GM12892 (cell line): ENCODE measurements at regions not wholly inside any gene's neighbourhood (a gene's known extent, or its start where the extent isn't known, plus 50 kb on each side); places are given as distances from the start of the nearest gene placed in this dataset.

ENCODE experiments used
- DNase-seq: peaks from one replicate; pipeline ENCODE4 v3.0.0; 2011; ENCODE audit not compliant: insufficient read length
- FAIRE-seq: peaks from 2 replicates; lab custom pipeline; 2011; peaks lifted over from hg19 to GRCh38; lab: Jason Lieb, UNC
- POLR2A ChIP-seq: IDR thresholded peaks from 2 replicates; pipeline ENCODE4 v1.6.1; 2011; ENCODE audit warnings: low read depth, low read length, control low read depth
- POLR2AphosphoS5 ChIP-seq: IDR thresholded peaks from 2 replicates; pipeline ENCODE4 v1.6.1; 2011; ENCODE audit warnings: low read depth, low read length, control low read depth
- TAF1 ChIP-seq: IDR thresholded peaks from 2 replicates; pipeline ENCODE4 v1.6.1; 2011; ENCODE audit warnings: low read depth, mild to moderate bottlenecking, control low read depth, low read length, borderline replicate concordance

DNA sequence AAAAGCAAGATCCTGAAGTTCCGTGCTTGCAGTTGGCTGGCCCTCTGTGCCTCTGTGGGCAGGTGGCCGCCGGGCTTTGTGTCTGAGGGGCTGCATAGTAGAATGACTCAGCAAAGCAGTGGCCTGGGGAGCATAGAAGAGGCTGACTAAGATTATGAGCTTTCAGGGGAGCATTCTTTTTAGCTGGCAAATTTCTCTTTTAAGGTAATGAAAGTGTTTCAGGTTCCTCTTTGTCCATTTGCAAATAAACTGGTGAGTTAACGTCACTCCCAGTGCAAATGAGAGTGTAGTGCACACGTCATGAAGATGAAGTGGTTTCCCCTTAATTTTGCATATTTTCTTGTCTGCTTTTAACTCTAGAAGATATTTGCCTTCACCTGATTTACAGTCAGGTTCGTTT, 98.6 kb downstream of the BCL2L11 start:
- DNase-seq = no peak
- FAIRE-seq = peak; percentile 86
- no peak for TF ChIP-seq TAF1
- no peak for TF ChIP-seq POLR2A
- TF ChIP-seq POLR2AphosphoS5 = no peak

- FAIRE-seq = no peak
- DNase-seq = no peak
- TF ChIP-seq POLR2AphosphoS5 = no peak
Measured at GRCh38 chr2:111219734-111220505, 99.2 kb downstream of the BCL2L11 start.

DNA sequence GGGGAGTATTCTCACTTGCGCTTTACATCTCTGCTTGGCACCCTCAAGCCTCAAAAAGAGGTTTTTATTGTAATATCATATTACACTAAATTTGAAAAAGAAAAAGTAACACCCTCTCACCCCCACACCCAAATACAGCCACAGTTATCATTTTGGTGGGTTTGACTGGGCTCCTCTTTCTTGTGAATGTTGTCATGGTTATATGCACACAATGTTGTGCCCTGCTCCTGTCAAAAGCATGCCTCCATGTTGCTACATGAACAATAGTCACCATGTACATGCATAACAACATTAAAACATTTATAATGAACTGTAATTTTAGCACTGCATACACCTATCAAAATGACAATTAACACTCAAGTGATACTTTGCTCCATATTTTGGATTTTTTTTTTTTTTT, 100.2 kb downstream of the BCL2L11 start:
- TF ChIP-seq POLR2AphosphoS5 (no peak), POLR2A (no peak), TAF1 (no peak)
- no peak for FAIRE-seq
- no peak for DNase-seq

DNA sequence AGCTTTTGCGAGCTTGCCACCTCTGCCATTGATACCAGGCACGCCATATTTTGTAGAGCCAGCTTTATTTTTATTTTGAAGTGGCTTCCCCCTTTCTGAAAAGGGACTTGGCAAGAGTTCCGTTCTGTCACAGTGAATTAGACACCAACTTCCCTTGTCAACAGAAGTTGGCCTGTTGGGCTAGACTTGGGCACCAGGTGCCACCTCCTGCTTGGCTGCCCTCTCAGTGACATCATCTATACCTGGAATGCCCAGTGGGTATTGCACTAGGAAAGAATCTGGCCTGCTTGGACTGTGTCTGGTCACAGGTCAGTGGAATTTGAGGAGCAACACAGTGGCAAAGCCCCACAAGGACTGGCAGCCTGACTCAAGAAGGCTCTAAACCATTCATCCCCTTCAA, 101.0 kb downstream of the BCL2L11 start:
- DNase-seq = no peak
- no peak for FAIRE-seq
- TF ChIP-seq TAF1 = no peak
- TF ChIP-seq POLR2A = no peak
- TF ChIP-seq POLR2AphosphoS5 = no peak

DNA sequence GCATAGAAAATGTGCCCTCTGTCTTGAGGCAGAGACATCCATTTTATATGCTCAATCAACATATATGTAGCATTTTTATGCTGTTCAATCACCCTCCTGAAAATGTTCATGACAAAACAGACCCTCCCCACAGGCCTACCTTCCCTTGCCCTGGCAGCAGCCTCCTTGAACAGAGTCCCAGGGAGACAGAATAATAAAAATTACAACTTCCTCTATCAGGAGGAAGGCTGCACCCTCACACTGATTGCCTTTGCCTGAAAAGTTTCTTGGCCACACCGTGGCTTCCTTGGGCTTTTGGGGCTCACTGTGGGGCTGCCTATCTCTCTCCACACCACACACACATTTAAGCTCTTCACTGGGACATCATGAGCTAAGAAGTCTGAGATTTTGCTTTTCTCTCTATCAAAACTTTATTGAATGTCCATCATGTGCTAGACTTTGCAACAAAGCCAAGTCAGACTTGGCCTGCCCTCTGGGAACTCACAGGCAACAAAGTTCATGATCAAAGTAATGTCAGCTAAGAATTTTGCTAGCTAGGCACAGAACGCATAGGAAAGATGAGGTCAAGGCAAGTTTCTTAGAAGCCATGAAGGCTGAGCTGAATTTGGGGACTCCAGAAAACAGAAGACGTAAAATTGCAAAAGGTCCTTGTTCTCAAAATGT, 101.6 kb downstream of the BCL2L11 start:
- no peak for FAIRE-seq
- no peak for TF ChIP-seq TAF1

DNA sequence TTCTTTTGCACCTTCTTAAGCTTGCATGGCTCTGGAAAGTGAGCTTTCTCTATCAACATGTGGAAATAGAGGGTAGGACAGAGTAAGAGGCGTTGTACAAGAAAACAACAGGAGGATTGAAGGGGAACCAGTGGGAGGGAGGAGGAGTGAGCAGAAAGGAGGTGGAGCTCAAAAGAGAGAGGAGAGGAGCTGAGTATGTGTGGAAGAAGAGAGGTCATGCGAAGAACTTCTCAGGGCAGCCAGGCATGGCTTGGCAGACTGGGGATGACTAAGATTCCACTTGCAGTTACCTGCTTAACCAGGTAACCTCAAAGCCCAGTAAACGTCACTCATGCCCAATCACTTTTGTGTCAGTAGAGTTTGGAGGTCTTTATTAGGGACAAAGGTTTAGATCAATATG, 105.1 kb downstream of the BCL2L11 start:
- TF ChIP-seq TAF1 (no peak), POLR2A (no peak), POLR2AphosphoS5 (no peak)
- DNase-seq = no peak
- FAIRE-seq = no peak

More for the DNA sequence above, 101.6 kb downstream of the BCL2L11 start:
- no peak for DNase-seq

- TF ChIP-seq POLR2AphosphoS5 = no peak
- FAIRE-seq (no peak), DNase-seq (no peak)
Measured at GRCh38 chr2:111226876-111227700, 106.4 kb downstream of the BCL2L11 start.

DNA sequence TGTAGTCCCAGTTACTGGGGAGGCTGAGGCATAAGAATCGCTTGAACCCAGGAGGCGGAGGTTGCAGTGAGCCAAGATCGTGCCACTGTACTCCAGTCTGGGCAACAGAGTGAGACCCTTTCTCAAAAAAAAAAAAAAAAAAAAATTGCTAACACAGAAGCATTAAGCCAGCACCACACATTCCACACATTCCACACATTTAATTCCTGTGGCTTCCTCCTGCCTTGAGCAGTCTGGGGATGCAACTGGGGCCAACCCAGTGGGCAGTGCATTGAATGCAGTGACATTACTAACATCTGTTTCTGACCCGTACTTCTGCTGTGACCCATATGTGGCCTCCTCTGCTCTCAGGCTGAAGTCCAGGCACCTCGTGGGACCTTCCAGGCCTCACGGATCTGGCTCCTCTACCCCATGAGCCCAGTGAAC, 107.0 kb downstream of the BCL2L11 start:
- FAIRE-seq (no peak), DNase-seq (no peak)
- TF ChIP-seq POLR2AphosphoS5 = no peak
- no peak for TF ChIP-seq TAF1
- no peak for TF ChIP-seq POLR2A

GRCh38 chr2:111231532-111232252, 111.0 kb downstream of the BCL2L11 start:
- FAIRE-seq = no peak
- TF ChIP-seq TAF1 = no peak
- TF ChIP-seq POLR2AphosphoS5 = no peak
- no peak for TF ChIP-seq POLR2A
- no peak for DNase-seq

DNA sequence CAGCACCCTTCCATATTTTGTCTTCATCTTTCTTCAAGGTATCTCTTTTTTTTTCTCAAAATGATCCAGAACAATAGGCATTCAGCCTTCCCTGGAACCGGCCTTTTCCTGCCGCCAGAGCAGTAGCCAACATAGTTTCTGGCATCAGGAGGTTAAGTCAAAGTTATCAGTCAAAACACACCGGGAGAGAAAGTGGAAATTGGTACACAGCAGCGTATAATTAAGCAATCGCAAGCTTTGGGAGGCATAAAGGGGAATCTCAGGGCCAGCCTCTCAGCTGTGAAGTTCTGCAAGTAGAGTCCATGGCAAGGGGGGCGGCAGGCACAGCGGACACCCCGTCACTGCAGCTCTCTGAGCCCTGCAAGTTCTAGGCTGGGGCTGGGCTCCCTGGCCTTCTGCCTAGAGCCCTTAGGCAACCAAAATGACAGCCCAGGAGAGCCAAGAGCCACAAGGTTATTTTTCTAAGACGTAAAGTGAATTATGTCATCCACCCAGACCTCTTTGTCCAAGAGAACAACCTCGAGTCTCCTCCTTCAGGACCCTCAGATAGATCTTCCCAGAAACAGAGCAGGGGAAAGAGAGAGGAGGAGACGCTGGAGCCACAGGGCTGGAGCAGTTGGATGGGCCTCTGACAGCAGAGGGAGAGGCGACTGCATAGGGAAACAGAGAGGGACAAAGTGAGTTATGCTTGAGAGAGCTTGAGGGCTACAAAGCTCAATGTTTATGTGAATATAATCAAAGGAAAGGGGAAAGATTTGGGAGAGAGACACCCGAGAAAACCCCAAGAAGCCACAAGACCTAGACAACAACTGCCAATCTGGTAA, 114.7 kb downstream of the BCL2L11 start:
- no peak for FAIRE-seq
- DNase-seq = no peak
- TF ChIP-seq TAF1 (no peak), POLR2A (no peak), POLR2AphosphoS5 (no peak)

- TF ChIP-seq POLR2A = no peak
- no peak for TF ChIP-seq TAF1
- TF ChIP-seq POLR2AphosphoS5 = no peak
- no peak for FAIRE-seq
Measured at GRCh38 chr2:111236025-111236424, 115.3 kb downstream of the BCL2L11 start.

More at GRCh38 chr2:111236025-111236424, 115.3 kb downstream of the BCL2L11 start:
- DNase-seq = no peak
